ENCODE measurements at regions not wholly inside any gene's neighbourhood (a gene's known extent, or its start where the extent isn't known, plus 50 kb on each side); places are given as distances from the start of the nearest gene placed in this dataset.

DNA sequence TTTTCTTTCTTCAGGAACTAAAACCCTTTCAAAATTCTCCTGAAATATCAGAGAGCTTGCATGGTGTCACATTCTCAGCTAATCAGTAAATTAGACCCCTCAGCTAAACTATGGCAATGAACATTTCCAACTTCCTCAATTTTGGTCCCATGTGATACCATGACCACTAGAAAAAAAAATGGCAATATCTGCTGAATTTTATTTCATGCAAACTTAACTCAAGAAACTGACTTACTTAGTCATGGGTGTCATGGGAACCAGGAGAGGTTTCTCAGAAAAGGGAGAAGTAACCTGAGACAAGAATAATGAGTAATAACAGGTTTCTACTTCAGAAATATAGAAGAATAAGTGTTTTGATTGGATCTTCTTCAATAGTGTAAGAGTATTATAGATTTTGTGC lies 784.6 kb upstream of the ALCAM start:
- TF ChIP-seq CTCF (IDR thresholded peaks at IDR 0.05; ENCODE audit: control extremely low read depth, extremely low read depth, low read depth, missing control alignments) = no peak
- DNase-seq (ENCODE audit: extremely low spot score) = no peak
- ChIA-PET POLR2A (no interaction called here), CTCF (interaction anchor here (1.6 kb wide), 1 partner anchor 14 kb away, joined by 4 read pairs; no protein-coding TSS in a partner anchor)

DNA sequence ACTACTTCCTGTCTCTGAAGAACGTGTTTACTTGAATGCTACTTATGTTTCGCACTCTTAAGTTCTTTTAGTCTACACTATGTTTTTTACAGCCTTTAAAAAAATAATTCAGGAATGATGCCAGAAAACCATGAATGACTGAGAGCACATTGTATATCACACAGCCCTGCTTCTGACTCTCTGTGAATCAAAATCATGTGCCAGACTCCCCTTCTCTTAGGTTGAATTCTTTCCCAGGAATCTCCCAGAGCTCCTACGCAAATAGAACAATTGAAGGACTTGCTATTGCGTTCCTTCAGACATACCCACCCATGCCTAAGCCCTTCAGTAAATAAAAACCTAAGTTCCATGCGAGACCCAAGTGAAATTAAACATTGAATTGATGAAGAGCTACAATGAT lies 782.0 kb upstream of the ALCAM start:
- POLR2A ChIA-PET = no interaction called here
- CTCF ChIA-PET = interaction anchor here (1.2 kb wide), 1 partner anchor 12 kb away, joined by 4 read pairs; no protein-coding TSS in a partner anchor
- no peak for TF ChIP-seq CTCF (IDR thresholded peaks at IDR 0.05; ENCODE audit: control extremely low read depth, extremely low read depth, low read depth, missing control alignments)
- DNase-seq (ENCODE audit: extremely low spot score) = no peak

- no peak for DNase-seq (ENCODE audit: extremely low spot score)
- ChIA-PET POLR2A (no interaction called here), CTCF (interaction anchor here (1.3 kb wide), 1 partner anchor 12 kb away, joined by 3 read pairs; no protein-coding TSS in a partner anchor)
- no peak for TF ChIP-seq CTCF (IDR thresholded peaks at IDR 0.05; ENCODE audit: control extremely low read depth, extremely low read depth, low read depth, missing control alignments)
These were observed 780.4 kb upstream of the ALCAM start for GRCh38 chr3:104586344-104586743.

- POLR2A ChIA-PET = no interaction called here
- no peak for TF ChIP-seq CTCF (IDR thresholded peaks at IDR 0.05; ENCODE audit: control extremely low read depth, extremely low read depth, low read depth, missing control alignments)
- no peak for DNase-seq (ENCODE audit: extremely low spot score)
- CTCF ChIA-PET = no interaction called here
These were observed 778.3 kb upstream of the ALCAM start for GRCh38 chr3:104588442-104588841.

DNA sequence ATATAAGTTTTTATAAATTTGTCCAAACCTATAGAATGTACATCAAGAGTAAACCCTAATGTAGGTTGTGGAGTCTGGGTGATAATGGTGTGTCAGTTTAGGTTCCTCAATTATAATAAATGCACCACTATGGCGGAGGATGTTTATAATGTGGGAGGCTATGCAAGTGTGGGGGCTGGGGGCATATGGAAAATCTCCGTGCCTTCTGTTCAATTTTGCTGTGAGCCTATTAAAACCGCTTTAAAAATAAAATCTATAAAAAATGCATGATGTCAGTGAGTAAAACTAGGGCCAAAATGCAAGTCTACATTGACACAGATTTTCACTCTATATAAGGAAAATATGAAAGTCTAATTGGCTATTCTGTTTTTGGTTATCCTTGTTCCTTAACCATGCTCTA lies 774.9 kb upstream of the ALCAM start:
- CTCF ChIA-PET = no interaction called here
- no peak for DNase-seq (ENCODE audit: extremely low spot score)
- no peak for TF ChIP-seq CTCF (IDR thresholded peaks at IDR 0.05; ENCODE audit: control extremely low read depth, extremely low read depth, low read depth, missing control alignments)
- POLR2A ChIA-PET = no interaction called here

DNA sequence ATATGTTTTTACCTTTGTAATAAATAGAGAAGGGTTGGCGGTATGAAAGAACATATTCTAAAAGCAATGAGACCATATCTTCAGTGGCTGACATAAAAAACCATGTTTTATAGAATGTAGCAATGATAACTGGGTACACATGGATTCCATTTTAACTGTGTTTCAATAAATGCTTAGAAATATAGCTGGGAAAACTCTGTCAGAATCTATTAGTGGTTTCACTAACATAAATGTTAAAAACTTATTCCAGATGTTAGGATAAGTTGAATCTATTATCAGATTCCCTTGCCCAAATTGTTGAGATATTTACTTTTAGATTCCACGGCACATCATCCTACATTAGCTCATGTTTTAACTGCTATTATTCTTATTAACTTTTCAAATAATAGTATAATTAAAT lies 772.2 kb upstream of the ALCAM start:
- TF ChIP-seq CTCF (IDR thresholded peaks at IDR 0.05; ENCODE audit: control extremely low read depth, extremely low read depth, low read depth, missing control alignments) = no peak
- ChIA-PET POLR2A (no interaction called here), CTCF (no interaction called here)
- no peak for DNase-seq (ENCODE audit: extremely low spot score)

DNA sequence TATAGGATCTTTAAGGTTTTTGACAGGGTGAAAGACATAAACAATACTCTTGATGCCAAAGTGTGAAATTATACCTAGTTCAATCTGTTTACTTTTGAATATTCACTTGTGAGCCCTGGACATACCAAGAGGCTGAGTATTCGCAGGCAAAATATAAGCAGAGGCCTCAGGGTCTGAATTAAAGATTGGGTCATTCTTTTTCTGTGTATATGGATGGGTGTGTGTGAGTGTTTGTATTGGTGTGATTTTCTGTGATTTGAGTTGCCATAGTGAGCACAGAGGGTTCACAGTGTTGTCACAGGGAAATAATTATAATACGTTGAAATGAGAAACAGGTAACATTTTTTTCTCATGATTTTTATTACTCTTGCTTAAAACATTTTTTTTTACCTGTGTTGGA lies 770.7 kb upstream of the ALCAM start:
- CTCF ChIA-PET = interaction anchor here (0.6 to 2.0 kb wide), 17 partner anchors 9 to 923 kb away, joined by 3 to 16 read pairs (median 4); no protein-coding TSS in a partner anchor
- DNase-seq (ENCODE audit: extremely low spot score) = no peak
- POLR2A ChIA-PET = no interaction called here
- no peak for TF ChIP-seq CTCF (IDR thresholded peaks at IDR 0.05; ENCODE audit: control extremely low read depth, extremely low read depth, low read depth, missing control alignments)

Measured in GM10248 (cell line).